Glomerular visceral epithelial cell (primary cell): ENCODE measurements at regions not wholly inside any gene's neighbourhood (a gene's known extent, or its start where the extent isn't known, plus 50 kb on each side); places are given as distances from the start of the nearest gene placed in this dataset.
"Not testable (repeated sequence)": the region's sequence is repeated elsewhere in the genome, so short reads cannot be mapped to it uniquely, and the experiment has no call there.

Experiments
- DNase-seq: peaks from one replicate; pipeline ENCODE4 v3.0.0-alpha.2; 2016; ENCODE audit errors: extremely low spot score

- DNase-seq = no peak
Observed at GRCh38 chr5:8560776-8561175, 691.8 kb downstream of the MTRR start.

- no peak for DNase-seq
Observed at GRCh38 chr5:8561224-8561840, 692.4 kb downstream of the MTRR start.

- no peak for DNase-seq
Observed at GRCh38 chr5:8561854-8562253, 692.9 kb downstream of the MTRR start.

GRCh38 chr5:8563540-8563939, 694.6 kb downstream of the MTRR start:
- not testable (repeated sequence) for DNase-seq

GRCh38 chr5:8568858-8569257, 699.9 kb downstream of the MTRR start:
- no peak for DNase-seq

GRCh38 chr5:8570528-8570927, 701.6 kb downstream of the MTRR start:
- DNase-seq = no peak

- no peak for DNase-seq
Observed at GRCh38 chr5:8576178-8576577, 707.2 kb downstream of the MTRR start.

GRCh38 chr5:8577792-8578191, 708.8 kb downstream of the MTRR start:
- no peak for DNase-seq

GRCh38 chr5:8580298-8580697, 711.4 kb downstream of the MTRR start:
- DNase-seq = no peak

GRCh38 chr5:8581047-8581446, 712.1 kb downstream of the MTRR start:
- DNase-seq = no peak

GRCh38 chr5:8585230-8586018, 716.5 kb downstream of the MTRR start:
- no peak for DNase-seq

- no peak for DNase-seq
Observed at GRCh38 chr5:8590959-8591358, 722.0 kb downstream of the MTRR start.

GRCh38 chr5:8598356-8598755, 729.4 kb downstream of the MTRR start:
- DNase-seq = no peak

- DNase-seq = no peak
Observed at GRCh38 chr5:8598996-8599395, 730.0 kb downstream of the MTRR start.

GRCh38 chr5:8600843-8601242, 731.9 kb downstream of the MTRR start:
- DNase-seq = no peak

GRCh38 chr5:8601831-8602354, 732.9 kb downstream of the MTRR start:
- DNase-seq = no peak

- no peak for DNase-seq
Observed at GRCh38 chr5:8606231-8606630, 737.3 kb downstream of the MTRR start.

GRCh38 chr5:8611067-8611466, 742.1 kb downstream of the MTRR start:
- DNase-seq = no peak

GRCh38 chr5:8613078-8613685, 744.2 kb downstream of the MTRR start:
- no peak for DNase-seq

GRCh38 chr5:8615142-8615858, 746.4 kb downstream of the MTRR start:
- DNase-seq = no peak

- no peak for DNase-seq
Observed at GRCh38 chr5:8628521-8628920, 759.6 kb downstream of the MTRR start.

- no peak for DNase-seq
Observed at GRCh38 chr5:8633259-8633658, 764.3 kb downstream of the MTRR start.
